Colonic mucosa (tissue), 4 donors: ENCODE measurements at regions not wholly inside any gene's neighbourhood (a gene's known extent, or its start where the extent isn't known, plus 50 kb on each side); places are given as distances from the start of the nearest gene placed in this dataset.
A peak's percentile ranks its signal among the peaks of the same experiment; 100 is the strongest.
"Not testable (repeated sequence)": the region's sequence is repeated elsewhere in the genome, so short reads cannot be mapped to it uniquely, and the experiment has no call there.

ENCODE experiments used
- DNase-seq: peaks from one replicate; pipeline ENCODE4 v3.0.0-alpha.2; 2020
- H3K27ac ChIP-seq: fragments of 200-600 bp; one replicate; pipeline ENCODE4 v1.8.0; 2021
- H3K27me3 ChIP-seq: fragments of 200-600 bp; one replicate; pipeline ENCODE4 v1.8.0; 2021
- H3K36me3 ChIP-seq: fragments of 200-600 bp; one replicate; pipeline ENCODE4 v1.8.0; 2021
- H3K4me1 ChIP-seq: fragments of 200-600 bp; one replicate; pipeline ENCODE4 v1.8.0; 2021; ENCODE audit warnings: mild to moderate bottlenecking
- H3K4me3 ChIP-seq: fragments of 200-600 bp; one replicate; pipeline ENCODE4 v1.8.0; 2021
- H3K9ac ChIP-seq, 2 donors: one replicate each; pipeline ENCODE4 v1.7.0; 2013; ENCODE audit warnings: control low read depth in 2 of 2, low read depth in 2 of 2, low read length in 2 of 2
- H3K9me3 ChIP-seq: fragments of 200-600 bp; one replicate; pipeline ENCODE4 v1.8.0; 2021
- CTCF ChIP-seq: fragments of 200-600 bp; IDR thresholded peaks from one replicate; pipeline ENCODE4 v1.8.0; 2022; ENCODE audit warnings: antibody characterized with exemption, mild to moderate bottlenecking
- intact Hi-C: fragments of 100-400 bp; cut with DNase I; formaldehyde crosslinking; loops from one replicate; pipeline ENCODE4 v1.14.1; 2022
- donor health status: healthy.
- donor health status: DM: no; HTN: no; CAD: no.
- donor health status: DM: no; HTN: no; CAD: no.

- Histone ChIP-seq H3K9ac (no peak overlapping the region), H3K27me3 (no peaks in the 10 kb centered on the region), H3K4me3 (no peak overlapping the region), H3K4me1 (no peaks in the 10 kb centered on the region), H3K9me3 (no peaks in the 10 kb centered on the region), H3K36me3 (no peaks in the 10 kb centered on the region), H3K27ac (no peak overlapping the region)
- intact Hi-C loops = no loop called here
- no peak for TF ChIP-seq CTCF
- DNase-seq = no peak
Measured at GRCh38 chr2:222360146-222360545, 61.3 kb upstream of the PAX3 start.

DNA sequence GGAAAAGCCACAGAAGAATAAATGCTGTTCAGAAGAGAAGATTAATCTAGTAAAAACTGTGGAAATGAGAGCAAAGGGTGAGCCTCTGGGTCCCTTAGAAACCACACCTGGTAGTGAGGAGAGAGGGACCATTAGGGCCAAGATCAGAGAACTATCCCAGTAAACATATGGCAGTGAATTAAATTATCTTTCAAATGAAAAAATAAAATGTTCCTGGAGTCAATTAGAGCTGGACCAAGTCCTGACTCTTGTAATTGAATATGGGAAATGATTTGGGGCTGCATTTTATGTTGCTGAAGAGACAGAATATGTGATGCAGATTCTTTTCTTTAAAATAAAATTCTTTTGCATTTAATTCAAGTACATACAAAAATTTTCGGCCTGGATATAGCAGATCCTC lies 62.2 kb upstream of the PAX3 start:
- TF ChIP-seq CTCF = no peak
- Histone ChIP-seq H3K4me3 (no peak overlapping the region), H3K36me3 (no peaks in the 10 kb centered on the region), H3K9me3 (no peaks in the 10 kb centered on the region), H3K27me3 (no peaks in the 10 kb centered on the region), H3K9ac (no peak overlapping the region), H3K27ac (no peak overlapping the region), H3K4me1 (no peaks in the 10 kb centered on the region)
- intact Hi-C loops = no loop called here
- DNase-seq = no peak

DNA sequence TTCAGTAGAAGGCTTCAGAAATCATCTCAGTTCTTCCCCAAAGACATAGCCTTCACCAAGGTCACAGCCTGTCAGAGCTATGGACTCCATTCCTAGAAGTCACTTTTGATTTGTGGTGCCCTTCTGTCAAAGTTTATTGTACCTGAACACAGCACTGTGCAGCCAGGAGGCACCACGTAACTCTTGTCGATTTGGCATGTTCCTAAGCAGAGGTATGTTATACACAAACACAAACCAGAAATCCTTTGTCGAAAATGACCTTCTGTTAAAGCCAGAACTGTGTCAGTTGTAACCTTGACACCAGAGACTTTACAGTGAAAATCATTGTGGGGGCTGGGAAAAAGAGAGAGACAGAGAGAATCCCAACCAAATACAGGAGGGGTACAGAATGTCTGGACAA lies 62.6 kb upstream of the SGPP2 start:
- Histone ChIP-seq H3K4me1 (no peaks in the 10 kb centered on the region), H3K27ac (no peak overlapping the region), H3K9me3 (no peaks in the 10 kb centered on the region), H3K9ac (no peak overlapping the region), H3K4me3 (no peak overlapping the region), H3K27me3 (no peaks in the 10 kb centered on the region), H3K36me3 (no peaks in the 10 kb centered on the region)
- DNase-seq = no peak
- intact Hi-C loops = no loop called here
- no peak for TF ChIP-seq CTCF

GRCh38 chr2:222362336-222362735 lies 62.0 kb upstream of the SGPP2 start:
- no peak for TF ChIP-seq CTCF
- no peaks in the 10 kb centered on the region for H3K4me1 ChIP-seq
- intact Hi-C loops = no loop called here
- H3K9ac ChIP-seq = no peak overlapping the region
- H3K4me3 ChIP-seq = no peak overlapping the region
- DNase-seq = no peak
- H3K9me3 ChIP-seq = no peaks in the 10 kb centered on the region
- H3K36me3 ChIP-seq = no peaks in the 10 kb centered on the region
- no peaks in the 10 kb centered on the region for H3K27me3 ChIP-seq
- H3K27ac ChIP-seq = no peak overlapping the region

- intact Hi-C loops = no loop called here
- Histone ChIP-seq H3K9ac (no peak overlapping the region), H3K4me1 (no peaks in the 10 kb centered on the region), H3K4me3 (no peak overlapping the region), H3K9me3 (no peaks in the 10 kb centered on the region), H3K27ac (no peak overlapping the region), H3K36me3 (no peaks in the 10 kb centered on the region), H3K27me3 (no peaks in the 10 kb centered on the region)
- DNase-seq = no peak
- no peak for TF ChIP-seq CTCF
Measured at GRCh38 chr2:222364285-222364895, 60.0 kb upstream of the SGPP2 start.

DNA sequence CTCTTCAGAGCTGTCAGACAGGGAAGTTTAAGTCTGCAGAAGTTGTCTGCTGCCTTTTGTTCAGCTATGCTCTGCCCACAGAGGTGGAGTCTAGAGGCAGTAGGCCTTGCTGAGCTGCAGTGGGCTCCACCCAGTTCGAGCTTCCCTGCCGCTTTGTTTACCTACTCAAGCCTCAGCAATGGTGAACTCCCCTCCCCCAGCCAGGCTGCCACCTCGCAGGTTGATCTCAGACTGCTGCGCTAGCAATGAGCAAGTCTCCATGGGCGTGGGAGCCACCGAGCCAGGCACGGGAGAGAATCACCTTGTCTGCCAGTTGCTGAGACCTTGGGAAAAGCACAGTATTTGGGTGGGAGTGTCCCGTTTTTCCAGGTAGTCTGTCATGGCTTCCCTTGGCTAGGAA lies 56.1 kb upstream of the SGPP2 start:
- H3K4me3 ChIP-seq = peak overlapping the region; percentile 10
- intact Hi-C loops = not testable (repeated sequence)

More for the DNA sequence above, 56.1 kb upstream of the SGPP2 start:
- H3K27ac ChIP-seq = peak overlapping the region; percentile 32
- H3K36me3 ChIP-seq, H3K27me3 ChIP-seq, H3K9me3 ChIP-seq, H3K9ac ChIP-seq, H3K4me1 ChIP-seq: not testable (repeated sequence)
- DNase-seq = peak; percentile 81
